ENCODE measurements at regions not wholly inside any gene's neighbourhood (a gene's known extent, or its start where the extent isn't known, plus 50 kb on each side); places are given as distances from the start of the nearest gene placed in this dataset.
"Not testable (repeated sequence)": the region's sequence is repeated elsewhere in the genome, so short reads cannot be mapped to it uniquely, and the experiment has no call there.

GRCh38 chr2:207437524-207438143 is 92.1 kb upstream of the CREB1 start:
- no peak overlapping the region for H3K4me3 ChIP-seq (ENCODE audit: low read length)
- H4K20me1 ChIP-seq (ENCODE audit: insufficient read depth): no peaks in the 10 kb centered on the region
- no peak overlapping the region for H2AFZ ChIP-seq (ENCODE audit: low read depth, low read length)
- no peak for TF ChIP-seq REST (IDR thresholded peaks at IDR 0.05; ENCODE audit: borderline replicate concordance)
- TF ChIP-seq EZH2 (IDR thresholded peaks at IDR 0.05; ENCODE audit: borderline replicate concordance, insufficient read depth, low read length, poor library complexity, severe bottlenecking): no peak
- TF ChIP-seq EP300 (conservative IDR thresholded peaks at IDR 0.05; ENCODE audit: poor library complexity, severe bottlenecking): no peak
- no peak for TF ChIP-seq CTCF (IDR thresholded peaks at IDR 0.05; ENCODE audit: poor library complexity, severe bottlenecking)
- no peaks in the 10 kb centered on the region for H3K36me3 ChIP-seq (ENCODE audit: insufficient read depth, low read length)
- no peaks in the 10 kb centered on the region for H3K9me2 ChIP-seq (ENCODE audit: insufficient read depth, low read length)
- H3K9me3 ChIP-seq (ENCODE audit: low read length): no peaks in the 10 kb centered on the region
- H3F3A ChIP-seq (ENCODE audit: insufficient read depth, low read length, poor library complexity, severe bottlenecking): no peaks in the 10 kb centered on the region
- no peaks in the 10 kb centered on the region for H3K79me2 ChIP-seq (replicated peaks; ENCODE audit: insufficient read depth, low read length)
- H3K9ac ChIP-seq (ENCODE audit: low read length): no peak overlapping the region
- H3K4me2 ChIP-seq (ENCODE audit: low read length): no peak overlapping the region
- no peak overlapping the region for H3K27ac ChIP-seq (ENCODE audit: low read length)
- no peaks in the 10 kb centered on the region for H3K27me3 ChIP-seq (ENCODE audit: insufficient read depth, low read depth, low read length)

GRCh38 chr2:207438414-207439126 is 91.2 kb upstream of the CREB1 start:
- no peaks in the 10 kb centered on the region for H3K36me3 ChIP-seq (ENCODE audit: insufficient read depth, low read length)
- no peaks in the 10 kb centered on the region for H3F3A ChIP-seq (ENCODE audit: insufficient read depth, low read length, poor library complexity, severe bottlenecking)
- H3K27me3 ChIP-seq (ENCODE audit: insufficient read depth, low read depth, low read length): no peaks in the 10 kb centered on the region
- no peak overlapping the region for H3K27ac ChIP-seq (ENCODE audit: low read length)
- H3K9ac ChIP-seq (ENCODE audit: low read length): no peak overlapping the region
- no peaks in the 10 kb centered on the region for H3K9me2 ChIP-seq (ENCODE audit: insufficient read depth, low read length)
- H4K20me1 ChIP-seq (ENCODE audit: insufficient read depth): no peaks in the 10 kb centered on the region
- no peak overlapping the region for H3K4me3 ChIP-seq (ENCODE audit: low read length)
- no peak overlapping the region for H3K4me2 ChIP-seq (ENCODE audit: low read length)
- H2AFZ ChIP-seq (ENCODE audit: low read depth, low read length): no peak overlapping the region
- no peaks in the 10 kb centered on the region for H3K79me2 ChIP-seq (replicated peaks; ENCODE audit: insufficient read depth, low read length)
- TF ChIP-seq POLR2AphosphoS5 (IDR thresholded peaks at IDR 0.05): no peak
- TF ChIP-seq EP300 (conservative IDR thresholded peaks at IDR 0.05; ENCODE audit: poor library complexity, severe bottlenecking): no peak
- TF ChIP-seq TAF1 (IDR thresholded peaks at IDR 0.05; ENCODE audit: low read depth): no peak
- TF ChIP-seq RAD21 (conservative IDR thresholded peaks at IDR 0.05): no peak
- no peak for TF ChIP-seq SMC3 (conservative IDR thresholded peaks at IDR 0.05; ENCODE audit: poor library complexity)
- TF ChIP-seq REST (IDR thresholded peaks at IDR 0.05; ENCODE audit: borderline replicate concordance): no peak
- no peak for TF ChIP-seq CTCF (IDR thresholded peaks at IDR 0.05; ENCODE audit: poor library complexity, severe bottlenecking)
- TF ChIP-seq MXI1 (conservative IDR thresholded peaks at IDR 0.05; ENCODE audit: poor library complexity, severe bottlenecking): no peak
- no peak for TF ChIP-seq EZH2 (IDR thresholded peaks at IDR 0.05; ENCODE audit: borderline replicate concordance, insufficient read depth, low read length, poor library complexity, severe bottlenecking)
- no peaks in the 10 kb centered on the region for H3K9me3 ChIP-seq (ENCODE audit: low read length)

- not testable (repeated sequence) for H3K36me3 ChIP-seq (ENCODE audit: insufficient read depth, low read length); H3K4me2 ChIP-seq (ENCODE audit: low read length); H3K9me3 ChIP-seq (ENCODE audit: low read length); H3K27me3 ChIP-seq (ENCODE audit: insufficient read depth, low read depth, low read length); H3K27ac ChIP-seq (ENCODE audit: low read length); H3K4me3 ChIP-seq (ENCODE audit: low read length); H4K20me1 ChIP-seq (ENCODE audit: insufficient read depth); H2AFZ ChIP-seq (ENCODE audit: low read depth, low read length); H3K9ac ChIP-seq (ENCODE audit: low read length); H3K79me2 ChIP-seq (replicated peaks; ENCODE audit: insufficient read depth, low read length); H3F3A ChIP-seq (ENCODE audit: insufficient read depth, low read length, poor library complexity, severe bottlenecking); H3K9me2 ChIP-seq (ENCODE audit: insufficient read depth, low read length)
Measured at GRCh38 chr2:207439881-207440280, 89.9 kb upstream of the CREB1 start.
